MM.1S (cell line): ENCODE measurements at regions not wholly inside any gene's neighbourhood (a gene's known extent, or its start where the extent isn't known, plus 50 kb on each side); places are given as distances from the start of the nearest gene placed in this dataset.

Experiments used
- CTCF ChIP-seq: fragments of 300-600 bp; sonication (generic); IDR thresholded peaks from 2 replicates; pipeline ENCODE4 v1.5.1; 2016; ENCODE audit warnings: antibody characterized with exemption, low read length, mixed read lengths
- EZH2 ChIP-seq: fragments of 300-600 bp; sonication (generic); optimal IDR thresholded peaks from 2 replicates; pipeline ENCODE3; 2017; ENCODE audit warnings: low read depth, mild to moderate bottlenecking, antibody characterized with exemption, low read length, mixed read lengths
- EZH2phosphoT487 ChIP-seq: fragments of 300-600 bp; sonication (generic); IDR thresholded peaks from 2 replicates; pipeline ENCODE4 v1.6.1; 2018; ENCODE audit warnings: antibody characterized with exemption, low read length

DNA sequence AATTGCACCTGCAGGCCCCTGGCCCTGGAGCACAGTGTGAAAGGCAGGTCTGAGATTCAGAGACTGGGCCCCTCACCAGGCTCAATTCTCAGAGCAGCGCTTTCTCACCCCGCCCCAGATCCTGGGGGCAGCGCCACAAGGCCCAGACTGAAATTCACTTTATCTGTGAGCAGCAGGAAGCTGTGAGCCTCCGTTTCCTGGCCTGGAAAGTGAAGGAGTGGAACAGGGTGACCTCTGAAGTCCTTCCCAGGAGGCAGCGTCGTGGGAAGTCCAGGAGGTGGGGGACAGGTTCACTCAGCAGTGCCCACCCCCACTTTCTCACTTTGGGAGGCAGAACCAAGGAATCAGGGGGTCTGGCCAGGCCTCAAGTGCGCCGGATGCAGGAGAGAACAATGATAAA, 235.4 kb downstream of the NDUFA10 start:
- no peak for TF ChIP-seq CTCF
- TF ChIP-seq EZH2phosphoT487: no peak
- no peak for TF ChIP-seq EZH2
